ENCODE measurements at regions not wholly inside any gene's neighbourhood (a gene's known extent, or its start where the extent isn't known, plus 50 kb on each side); places are given as distances from the start of the nearest gene placed in this dataset.

GRCh38 chr4:13706120-13706519, 78.6 kb upstream of the BOD1L1 start:
- Mint-ChIP-seq H3K27me3 (no peaks in the 10 kb centered on the region), H3K4me1 (no peaks in the 10 kb centered on the region), H3K36me3 (ENCODE audit: low read depth) (no peaks in the 10 kb centered on the region), H3K4me3 (no peak overlapping the region), H3K9me3 (peaks cover 3% of the 10 kb centered on the region), H3K27ac (no peak overlapping the region)
- CTCF ChIA-PET, result no interaction called here
- intact Hi-C loops (cut with micrococcal nuclease), result no loop called here
- no peak for TF ChIP-seq CTCF (IDR thresholded peaks at IDR 0.05)
- POLR2A ChIA-PET, result no interaction called here
- DNase-seq (no peak), ATAC-seq (ENCODE audit: low read depth) (no peak)

GRCh38 chr4:13706716-13707115, 79.2 kb upstream of the BOD1L1 start:
- H3K27me3 Mint-ChIP-seq, result no peaks in the 10 kb centered on the region
- CTCF ChIA-PET, result no interaction called here
- peaks cover 3% of the 10 kb centered on the region for H3K9me3 Mint-ChIP-seq
- intact Hi-C loops (cut with micrococcal nuclease), result no loop called here
- H3K27ac Mint-ChIP-seq, result no peak overlapping the region
- no peak for DNase-seq
- TF ChIP-seq CTCF (IDR thresholded peaks at IDR 0.05), result no peak
- H3K4me3 Mint-ChIP-seq, result no peak overlapping the region
- no peak for ATAC-seq (ENCODE audit: low read depth)
- H3K4me1 Mint-ChIP-seq, result no peaks in the 10 kb centered on the region
- POLR2A ChIA-PET, result no interaction called here
- no peaks in the 10 kb centered on the region for H3K36me3 Mint-ChIP-seq (ENCODE audit: low read depth)

GRCh38 chr4:13710246-13710885, 82.8 kb upstream of the BOD1L1 start:
- ATAC-seq (ENCODE audit: low read depth) (no peak), DNase-seq (no peak)
- no peak for TF ChIP-seq CTCF (IDR thresholded peaks at IDR 0.05)
- H3K36me3 Mint-ChIP-seq (ENCODE audit: low read depth), result no peaks in the 10 kb centered on the region
- CTCF ChIA-PET, result no interaction called here
- H3K4me3 Mint-ChIP-seq, result no peak overlapping the region
- H3K9me3 Mint-ChIP-seq, result peaks cover 3% of the 10 kb centered on the region
- no peak overlapping the region for H3K27ac Mint-ChIP-seq
- no peaks in the 10 kb centered on the region for H3K4me1 Mint-ChIP-seq
- intact Hi-C loops (cut with micrococcal nuclease), result no loop called here
- POLR2A ChIA-PET, result no interaction called here
- no peaks in the 10 kb centered on the region for H3K27me3 Mint-ChIP-seq

GRCh38 chr4:13711233-13711785, 83.8 kb upstream of the BOD1L1 start:
- no peak for TF ChIP-seq CTCF (IDR thresholded peaks at IDR 0.05)
- Mint-ChIP-seq H3K27ac (no peak overlapping the region), H3K27me3 (peaks cover 4% of the 10 kb centered on the region), H3K4me3 (no peak overlapping the region), H3K4me1 (no peaks in the 10 kb centered on the region), H3K36me3 (ENCODE audit: low read depth) (no peaks in the 10 kb centered on the region), H3K9me3 (peaks cover 3% of the 10 kb centered on the region)
- CTCF ChIA-PET, result no interaction called here
- intact Hi-C loops (cut with micrococcal nuclease), result no loop called here
- DNase-seq (no peak), ATAC-seq (ENCODE audit: low read depth) (no peak)
- POLR2A ChIA-PET, result no interaction called here

- ChIA-PET CTCF (no interaction called here), POLR2A (no interaction called here)
- no peak for ATAC-seq (ENCODE audit: low read depth)
- intact Hi-C loops (cut with micrococcal nuclease), result no loop called here
- no peaks in the 10 kb centered on the region for H3K9me3 Mint-ChIP-seq
- no peaks in the 10 kb centered on the region for H3K36me3 Mint-ChIP-seq (ENCODE audit: low read depth)
- DNase-seq, result no peak
- TF ChIP-seq CTCF (IDR thresholded peaks at IDR 0.05), result no peak
- no peak overlapping the region for H3K27ac Mint-ChIP-seq
- H3K4me3 Mint-ChIP-seq, result no peak overlapping the region
- H3K27me3 Mint-ChIP-seq, result peaks cover 5% of the 10 kb centered on the region
- H3K4me1 Mint-ChIP-seq, result no peaks in the 10 kb centered on the region
Observed at GRCh38 chr4:13721894-13722293, 94.4 kb upstream of the BOD1L1 start.

All from activated B cell treated with CpG ODN at 0.5 μM for 24 hours (primary cell).